SH-SY5Y (cell line): ENCODE measurements at regions not wholly inside any gene's neighbourhood (a gene's known extent, or its start where the extent isn't known, plus 50 kb on each side); places are given as distances from the start of the nearest gene placed in this dataset.

Experiments
- GATA2 ChIP-seq: IDR thresholded peaks from 2 replicates; pipeline ENCODE4 v1.6.1; 2011; ENCODE audit warnings: mild to moderate bottlenecking, low read depth, low read length
- GATA3 ChIP-seq: IDR thresholded peaks from 2 replicates; pipeline ENCODE4 v1.6.1; 2011; ENCODE audit warnings: low read depth, mild to moderate bottlenecking, low read length, moderate library complexity

GRCh38 chr2:67829470-67829869, 233.3 kb downstream of the C1D start:
- TF ChIP-seq GATA2, result no peak
- no peak for TF ChIP-seq GATA3

DNA sequence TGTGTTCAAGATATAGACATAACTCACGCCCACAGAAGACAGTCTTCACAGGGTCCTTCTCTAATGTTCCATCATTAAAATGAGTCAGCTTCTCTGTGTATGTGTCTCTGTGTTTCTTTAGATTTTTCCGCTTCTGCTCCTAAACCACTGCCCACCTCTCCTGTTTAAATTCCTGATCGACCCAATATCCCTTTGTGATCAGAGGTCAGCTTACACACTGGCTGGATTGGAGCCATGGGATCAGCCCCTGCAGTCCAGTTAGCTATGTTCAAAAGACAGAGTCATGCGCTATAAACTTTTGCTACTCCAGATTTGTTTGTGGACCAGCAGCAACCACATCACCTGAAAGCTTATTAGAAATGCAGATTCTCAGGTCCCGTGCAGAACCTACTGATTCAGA, 229.2 kb downstream of the C1D start:
- TF ChIP-seq GATA3 (no peak), GATA2 (no peak)

- TF ChIP-seq GATA2, result no peak
- TF ChIP-seq GATA3, result no peak
Measured at GRCh38 chr2:67834482-67834881, 228.3 kb downstream of the C1D start.

DNA sequence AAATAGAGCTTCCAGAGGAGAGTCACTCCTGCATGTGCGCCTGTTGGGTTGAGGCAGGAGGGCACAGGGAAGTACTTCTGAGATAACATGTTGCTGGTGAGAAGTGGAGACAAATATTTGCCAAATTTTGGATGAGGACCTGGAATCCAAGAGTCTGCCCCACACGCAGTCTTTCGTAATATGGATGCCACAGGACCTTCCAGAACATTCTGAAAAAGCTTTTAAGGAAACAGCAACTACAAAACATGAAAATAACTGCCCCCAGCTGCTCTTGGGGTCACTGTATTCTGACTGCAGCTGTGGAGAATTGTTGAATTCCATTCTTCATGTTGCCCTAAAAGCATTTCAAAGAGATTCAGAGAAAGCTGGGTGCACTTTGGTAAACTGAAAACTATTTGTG, 227.5 kb downstream of the C1D start:
- no peak for TF ChIP-seq GATA3
- no peak for TF ChIP-seq GATA2

DNA sequence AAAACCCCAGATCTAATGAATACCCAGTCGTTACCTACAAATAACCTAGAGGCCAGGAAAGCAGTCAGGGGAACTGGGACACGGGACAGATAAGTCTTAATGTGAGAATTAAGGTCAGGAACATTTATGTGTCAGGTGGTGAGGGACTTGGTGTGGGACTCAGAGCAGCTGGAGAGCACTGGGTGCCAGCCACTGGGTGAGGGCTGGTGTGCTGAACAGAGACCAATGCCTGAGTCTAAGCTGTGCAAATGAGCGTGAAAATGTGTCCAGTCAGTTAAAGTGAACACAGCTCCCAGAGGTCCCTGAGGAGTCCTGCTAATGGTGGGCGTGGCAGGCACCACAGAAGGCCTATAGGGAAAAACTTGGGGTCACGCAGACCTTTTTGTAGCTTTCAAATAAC, 225.9 kb downstream of the C1D start:
- TF ChIP-seq GATA3, result no peak
- TF ChIP-seq GATA2, result no peak

GRCh38 chr2:67838205-67838604, 224.6 kb downstream of the C1D start:
- TF ChIP-seq GATA3 (no peak), GATA2 (no peak)

- no peak for TF ChIP-seq GATA2
- no peak for TF ChIP-seq GATA3
Measured at GRCh38 chr2:67839242-67839641, 223.6 kb downstream of the C1D start.

DNA sequence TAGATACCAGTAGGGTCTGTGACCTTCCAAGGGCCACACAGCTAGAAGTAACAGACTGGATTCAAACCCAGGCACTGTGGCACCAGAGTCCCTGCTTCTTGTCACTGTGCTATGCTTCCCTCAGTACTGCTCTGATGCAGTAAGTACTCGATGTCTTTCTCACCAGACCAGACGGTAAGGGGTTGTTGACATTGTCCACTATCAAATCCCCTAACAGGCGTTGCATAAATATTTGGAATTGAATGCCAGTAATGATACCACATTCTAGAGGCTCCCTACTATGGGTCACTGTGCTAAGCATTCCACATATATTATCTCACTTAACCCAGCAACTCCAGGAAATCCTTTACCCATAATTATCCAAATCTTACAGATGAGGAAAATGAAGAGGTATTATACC, 223.1 kb downstream of the C1D start:
- TF ChIP-seq GATA2 (no peak), GATA3 (no peak)

DNA sequence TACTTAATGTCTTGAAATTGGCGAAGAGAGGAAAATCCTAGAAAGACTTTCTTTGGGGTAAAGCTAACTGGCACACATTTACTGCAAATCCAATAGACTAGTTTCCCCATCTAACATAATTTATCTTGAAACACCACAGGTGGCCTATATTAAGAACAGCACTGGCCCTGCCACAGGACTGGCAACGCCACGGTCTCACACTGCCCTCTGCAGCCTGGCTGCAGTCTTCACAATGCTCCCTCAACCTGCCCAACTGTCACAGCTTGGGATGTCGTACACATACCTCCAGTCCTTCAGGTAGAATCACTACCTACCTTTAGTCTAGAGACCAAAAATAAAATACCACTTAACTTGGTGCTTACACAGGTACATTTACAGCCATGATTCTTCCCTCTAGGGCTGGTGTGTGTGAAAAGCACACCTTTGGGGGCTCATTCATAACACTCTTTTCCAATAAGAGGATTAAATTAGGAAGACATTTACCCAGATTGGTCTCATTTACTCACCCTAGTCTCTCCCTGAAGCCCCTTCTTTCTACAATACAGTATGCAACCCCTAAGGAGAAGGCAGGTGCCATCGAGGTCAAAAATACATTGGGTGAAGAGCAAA, 222.2 kb downstream of the C1D start:
- TF ChIP-seq GATA2 (peak; percentile 31; the same call in 1 of the 2 replicates), GATA3 (no peak)

DNA sequence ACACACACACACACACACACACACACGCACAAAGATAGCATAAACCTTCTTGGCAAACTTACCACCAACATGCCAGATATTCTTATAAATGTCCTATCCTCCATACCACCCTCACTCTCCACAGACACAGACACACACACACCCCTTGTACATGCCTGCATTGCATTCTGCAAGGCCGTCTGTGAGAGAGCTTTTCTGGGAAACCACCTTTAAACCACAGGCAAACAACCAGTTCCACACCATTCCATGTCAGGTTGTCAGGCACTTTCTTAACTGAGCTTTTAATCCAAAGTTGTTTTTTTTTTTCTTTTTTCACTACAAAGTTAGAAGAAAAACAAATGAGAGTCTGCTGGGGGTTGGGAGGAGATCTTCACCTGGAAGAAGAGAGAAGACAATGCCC, 221.1 kb downstream of the C1D start:
- TF ChIP-seq GATA3 (no peak), GATA2 (no peak)

DNA sequence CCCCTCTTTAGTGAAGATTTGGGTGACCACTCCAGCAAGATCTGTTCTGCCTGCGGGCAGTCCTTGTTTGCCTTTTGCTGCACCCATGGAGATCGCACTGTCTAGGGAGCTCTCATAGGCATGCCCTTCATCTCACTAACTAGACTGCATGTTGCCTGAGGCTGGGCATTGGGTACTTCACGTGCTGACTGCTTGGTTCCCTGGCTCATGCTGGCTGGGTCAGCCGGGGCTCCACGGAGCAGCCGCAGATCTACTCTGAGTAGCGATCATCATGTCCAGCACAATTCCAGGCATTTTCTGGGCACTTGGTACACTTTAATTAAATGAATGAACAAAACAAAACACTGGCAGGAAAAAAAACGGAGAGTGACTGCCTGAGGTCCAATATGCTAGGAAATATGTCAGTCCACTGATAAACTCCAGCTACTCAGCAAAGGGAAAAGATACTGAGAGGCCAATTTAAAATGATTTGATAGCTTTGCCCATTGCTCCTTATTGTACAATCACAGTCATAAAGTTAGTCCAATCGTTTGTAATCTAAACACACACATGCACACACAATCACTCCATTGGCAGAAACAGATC, 220.3 kb downstream of the C1D start:
- TF ChIP-seq GATA2 (peak; percentile 49; the same call in 1 of the 2 replicates), GATA3 (no peak; the same call in 1 of the 2 replicates)

- TF ChIP-seq GATA2 (no peak), GATA3 (no peak)
Measured at GRCh38 chr2:67844024-67844540, 218.7 kb downstream of the C1D start.

GRCh38 chr2:67845621-67846369, 217.0 kb downstream of the C1D start:
- TF ChIP-seq GATA3 (no peak), GATA2 (no peak)

DNA sequence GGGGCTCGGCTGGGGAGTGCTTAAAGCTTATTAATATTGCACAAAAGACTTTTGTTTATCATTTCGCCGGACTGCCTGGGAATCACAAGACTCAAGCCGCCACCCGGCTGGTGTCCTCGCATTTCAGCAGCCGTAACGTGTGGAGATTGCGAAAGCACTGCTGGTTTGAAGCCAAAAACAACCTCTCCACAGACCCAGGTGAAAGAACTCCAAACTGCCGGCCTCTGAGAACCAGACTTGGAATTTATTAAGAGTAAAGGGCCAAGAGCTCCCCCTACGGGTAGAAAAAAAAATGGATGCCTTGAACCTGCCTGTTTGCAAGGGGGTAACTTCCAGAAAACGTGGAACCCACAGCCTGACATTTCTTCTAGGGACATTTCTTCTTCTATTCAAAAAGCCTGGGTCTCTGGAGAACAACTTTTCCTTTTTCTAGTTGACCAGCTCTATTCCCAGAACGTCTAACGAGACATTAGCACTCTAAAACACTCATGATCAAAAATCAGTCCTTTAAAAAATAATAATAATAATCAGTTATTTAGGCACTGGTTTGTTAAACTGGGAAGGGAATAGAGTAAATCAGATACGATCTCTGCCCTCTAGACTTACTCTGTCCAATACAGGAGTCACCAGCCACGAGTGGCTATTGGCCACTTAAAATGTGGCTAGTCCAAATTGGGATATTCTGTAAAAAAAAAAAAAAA, 216.3 kb downstream of the C1D start:
- TF ChIP-seq GATA3, result no peak
